Ishikawa (cell line): ENCODE measurements at regions not wholly inside any gene's neighbourhood (a gene's known extent, or its start where the extent isn't known, plus 50 kb on each side); places are given as distances from the start of the nearest gene placed in this dataset.

Experiments
- CEBPB ChIP-seq: IDR thresholded peaks from 2 replicates; pipeline ENCODE4 v1.6.1; 2012
- CREB1 ChIP-seq: IDR thresholded peaks from 2 replicates; pipeline ENCODE4 v1.6.1; 2012; ENCODE audit warnings: low read depth
- EGR1 ChIP-seq: IDR thresholded peaks from 2 replicates; pipeline ENCODE4 v1.6.1; 2012
- EP300 ChIP-seq: IDR thresholded peaks from 2 replicates; pipeline ENCODE4 v1.6.1; 2012; ENCODE audit warnings: borderline replicate concordance
- FOXM1 ChIP-seq: IDR thresholded peaks from 2 replicates; pipeline ENCODE4 v1.6.1; 2012; ENCODE audit warnings: low read depth, borderline replicate concordance
- MAX ChIP-seq: IDR thresholded peaks from 2 replicates; pipeline ENCODE4 v1.6.1; 2012
- NFIC ChIP-seq: IDR thresholded peaks from 2 replicates; pipeline ENCODE4 v1.6.1; 2012
- RAD21 ChIP-seq: IDR thresholded peaks from 2 replicates; pipeline ENCODE4 v1.6.1; 2012; ENCODE audit warnings: low read depth
- TAF1 ChIP-seq: IDR thresholded peaks from 2 replicates; pipeline ENCODE4 v1.6.1; 2012; ENCODE audit warnings: low read depth, mild to moderate bottlenecking
- TCF12 ChIP-seq: IDR thresholded peaks from 2 replicates; pipeline ENCODE4 v1.6.1; 2012; ENCODE audit warnings: low read depth
- TEAD4 ChIP-seq: IDR thresholded peaks from 2 replicates; pipeline ENCODE4 v1.6.1; 2012
- YY1 ChIP-seq: IDR thresholded peaks from 2 replicates; pipeline ENCODE4 v1.6.1; 2012; ENCODE audit warnings: low read depth
- ZBTB7A ChIP-seq: IDR thresholded peaks from 2 replicates; pipeline ENCODE4 v1.6.1; 2012; ENCODE audit warnings: low read depth
- TF ChIP-seq, protein P1 (sequence below): IDR thresholded peaks from 2 replicates; pipeline ENCODE4 v1.6.1; 2012; ENCODE audit warnings: low read depth, mild to moderate bottlenecking
- TF ChIP-seq, protein P2 (sequence below): IDR thresholded peaks from 2 replicates; pipeline ENCODE4 v1.6.1; 2012

- TF ChIP-seq EP300, result no peak
- TF ChIP-seq FOXM1, result no peak
- no peak for TF ChIP-seq EGR1
- TF ChIP-seq CREB1, result no peak
- no peak for TF ChIP-seq TEAD4
- TF ChIP-seq CEBPB, result no peak
- no peak for TF ChIP-seq MAX
- TF ChIP-seq NFIC, result no peak
- TF ChIP-seq ZBTB7A, result no peak
- TF ChIP-seq, protein P1, sequence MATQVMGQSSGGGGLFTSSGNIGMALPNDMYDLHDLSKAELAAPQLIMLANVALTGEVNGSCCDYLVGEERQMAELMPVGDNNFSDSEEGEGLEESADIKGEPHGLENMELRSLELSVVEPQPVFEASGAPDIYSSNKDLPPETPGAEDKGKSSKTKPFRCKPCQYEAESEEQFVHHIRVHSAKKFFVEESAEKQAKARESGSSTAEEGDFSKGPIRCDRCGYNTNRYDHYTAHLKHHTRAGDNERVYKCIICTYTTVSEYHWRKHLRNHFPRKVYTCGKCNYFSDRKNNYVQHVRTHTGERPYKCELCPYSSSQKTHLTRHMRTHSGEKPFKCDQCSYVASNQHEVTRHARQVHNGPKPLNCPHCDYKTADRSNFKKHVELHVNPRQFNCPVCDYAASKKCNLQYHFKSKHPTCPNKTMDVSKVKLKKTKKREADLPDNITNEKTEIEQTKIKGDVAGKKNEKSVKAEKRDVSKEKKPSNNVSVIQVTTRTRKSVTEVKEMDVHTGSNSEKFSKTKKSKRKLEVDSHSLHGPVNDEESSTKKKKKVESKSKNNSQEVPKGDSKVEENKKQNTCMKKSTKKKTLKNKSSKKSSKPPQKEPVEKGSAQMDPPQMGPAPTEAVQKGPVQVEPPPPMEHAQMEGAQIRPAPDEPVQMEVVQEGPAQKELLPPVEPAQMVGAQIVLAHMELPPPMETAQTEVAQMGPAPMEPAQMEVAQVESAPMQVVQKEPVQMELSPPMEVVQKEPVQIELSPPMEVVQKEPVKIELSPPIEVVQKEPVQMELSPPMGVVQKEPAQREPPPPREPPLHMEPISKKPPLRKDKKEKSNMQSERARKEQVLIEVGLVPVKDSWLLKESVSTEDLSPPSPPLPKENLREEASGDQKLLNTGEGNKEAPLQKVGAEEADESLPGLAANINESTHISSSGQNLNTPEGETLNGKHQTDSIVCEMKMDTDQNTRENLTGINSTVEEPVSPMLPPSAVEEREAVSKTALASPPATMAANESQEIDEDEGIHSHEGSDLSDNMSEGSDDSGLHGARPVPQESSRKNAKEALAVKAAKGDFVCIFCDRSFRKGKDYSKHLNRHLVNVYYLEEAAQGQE, result no peak
- TF ChIP-seq TAF1, result no peak
- TF ChIP-seq, protein P2, sequence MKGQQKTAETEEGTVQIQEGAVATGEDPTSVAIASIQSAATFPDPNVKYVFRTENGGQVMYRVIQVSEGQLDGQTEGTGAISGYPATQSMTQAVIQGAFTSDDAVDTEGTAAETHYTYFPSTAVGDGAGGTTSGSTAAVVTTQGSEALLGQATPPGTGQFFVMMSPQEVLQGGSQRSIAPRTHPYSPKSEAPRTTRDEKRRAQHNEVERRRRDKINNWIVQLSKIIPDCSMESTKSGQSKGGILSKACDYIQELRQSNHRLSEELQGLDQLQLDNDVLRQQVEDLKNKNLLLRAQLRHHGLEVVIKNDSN, result no peak
- TF ChIP-seq YY1, result no peak
- no peak for TF ChIP-seq TCF12
- no peak for TF ChIP-seq RAD21
These were observed 553.4 kb downstream of the GALR1 start for GRCh38 chr18:77803024-77803423.

DNA sequence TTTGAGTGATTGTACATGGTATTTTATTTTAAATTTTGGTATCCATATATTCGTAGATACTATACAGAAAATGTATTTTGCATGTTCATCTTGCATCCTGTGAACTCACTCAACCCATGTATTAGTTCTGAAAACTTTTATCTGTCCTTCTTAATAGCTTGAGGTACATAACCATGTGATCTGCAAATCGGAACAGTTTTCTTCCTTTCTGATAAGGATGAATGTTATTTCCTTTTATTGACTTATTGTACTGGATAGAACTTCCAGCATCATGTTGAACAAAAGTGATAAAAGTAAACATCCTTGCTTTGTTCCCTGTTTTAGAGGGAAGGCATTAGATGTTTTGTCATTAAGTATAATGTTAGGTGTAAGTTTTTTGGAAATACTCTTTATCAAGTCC is 554.7 kb downstream of the GALR1 start:
- TF ChIP-seq NFIC (no peak), ZBTB7A (no peak), YY1 (no peak), EP300 (no peak), CREB1 (no peak), RAD21 (no peak), CEBPB (no peak), MAX (no peak), TCF12 (no peak), TAF1 (no peak)
- TF ChIP-seq, protein P1, result no peak
- TF ChIP-seq, protein P2, result no peak

- TF ChIP-seq ZBTB7A (no peak), EGR1 (no peak), TAF1 (no peak), EP300 (no peak), TCF12 (no peak), RAD21 (no peak), MAX (no peak), CEBPB (no peak)
- TF ChIP-seq, protein P2, result no peak
- TF ChIP-seq, protein P1, result no peak
These were observed 558.0 kb downstream of the GALR1 start for GRCh38 chr18:77807650-77808049.

DNA sequence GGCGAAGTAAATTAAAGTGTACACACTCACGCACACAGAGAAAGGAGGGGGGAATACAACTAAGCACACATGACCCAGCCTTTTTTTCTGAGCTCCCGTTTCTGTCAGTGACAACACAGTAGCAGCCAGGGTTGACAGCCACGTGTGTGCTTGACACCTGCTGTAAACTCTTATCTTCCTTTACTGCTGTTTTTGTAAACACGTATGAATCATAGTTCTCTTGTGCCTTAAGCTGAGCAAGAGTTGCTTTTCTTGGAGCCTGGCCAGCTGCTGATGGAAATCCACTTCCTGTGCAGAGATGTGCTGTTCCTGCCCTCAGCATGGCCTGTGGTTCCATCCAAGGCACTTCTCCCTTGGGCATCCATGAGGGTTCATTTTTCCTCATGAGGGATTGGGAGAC is 561.9 kb downstream of the GALR1 start:
- TF ChIP-seq, protein P1, result no peak
- TF ChIP-seq EP300, result no peak
- no peak for TF ChIP-seq MAX
